ENCODE measurements at regions not wholly inside any gene's neighbourhood (a gene's known extent, or its start where the extent isn't known, plus 50 kb on each side); places are given as distances from the start of the nearest gene placed in this dataset.

DNA sequence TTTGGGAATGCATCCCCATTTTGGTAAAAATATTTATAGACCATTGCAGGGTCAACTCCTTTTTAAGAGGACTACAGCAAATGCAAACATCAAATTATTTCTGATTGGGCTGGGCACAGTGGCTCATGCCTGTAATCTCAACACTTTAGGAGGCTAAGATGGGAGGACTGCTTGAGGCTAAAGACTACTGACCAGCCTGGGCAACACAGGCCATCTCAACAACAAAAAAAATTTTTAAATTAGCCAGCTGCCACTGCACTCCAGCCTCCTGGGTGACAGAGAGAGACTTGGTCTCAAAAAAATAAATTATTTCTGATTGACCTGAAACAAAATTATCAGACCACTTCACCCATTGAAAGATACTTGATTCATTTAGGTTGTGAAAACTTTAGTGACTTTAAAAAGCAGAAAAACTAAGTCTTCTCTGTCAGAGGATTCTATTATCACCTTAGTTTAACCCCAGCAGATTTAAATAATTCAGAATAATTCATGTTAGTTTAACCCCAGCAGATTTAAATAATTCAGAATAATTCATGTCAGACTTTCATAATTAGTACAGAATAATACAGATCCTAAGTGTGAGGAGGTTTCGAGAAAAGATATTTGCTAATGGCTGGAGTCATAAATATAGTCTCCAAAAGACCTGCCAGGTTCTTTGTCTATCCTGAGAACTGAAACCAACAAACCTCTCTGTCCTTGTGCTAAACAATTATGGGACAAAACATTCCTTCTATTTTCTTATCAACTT lies 183.6 kb upstream of the STT3B start:
- no peak for DNase-seq (ENCODE audit: low spot score)
- no peak overlapping the region for H3K27ac ChIP-seq
- TF ChIP-seq, protein P1, sequence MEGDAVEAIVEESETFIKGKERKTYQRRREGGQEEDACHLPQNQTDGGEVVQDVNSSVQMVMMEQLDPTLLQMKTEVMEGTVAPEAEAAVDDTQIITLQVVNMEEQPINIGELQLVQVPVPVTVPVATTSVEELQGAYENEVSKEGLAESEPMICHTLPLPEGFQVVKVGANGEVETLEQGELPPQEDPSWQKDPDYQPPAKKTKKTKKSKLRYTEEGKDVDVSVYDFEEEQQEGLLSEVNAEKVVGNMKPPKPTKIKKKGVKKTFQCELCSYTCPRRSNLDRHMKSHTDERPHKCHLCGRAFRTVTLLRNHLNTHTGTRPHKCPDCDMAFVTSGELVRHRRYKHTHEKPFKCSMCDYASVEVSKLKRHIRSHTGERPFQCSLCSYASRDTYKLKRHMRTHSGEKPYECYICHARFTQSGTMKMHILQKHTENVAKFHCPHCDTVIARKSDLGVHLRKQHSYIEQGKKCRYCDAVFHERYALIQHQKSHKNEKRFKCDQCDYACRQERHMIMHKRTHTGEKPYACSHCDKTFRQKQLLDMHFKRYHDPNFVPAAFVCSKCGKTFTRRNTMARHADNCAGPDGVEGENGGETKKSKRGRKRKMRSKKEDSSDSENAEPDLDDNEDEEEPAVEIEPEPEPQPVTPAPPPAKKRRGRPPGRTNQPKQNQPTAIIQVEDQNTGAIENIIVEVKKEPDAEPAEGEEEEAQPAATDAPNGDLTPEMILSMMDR (conservative IDR thresholded peaks at IDR 0.05; ENCODE audit: low read depth) = no peak
- ChIA-PET POLR2A (ENCODE audit: low non-redundant PET) (no interaction called here), CTCF (no interaction called here)

DNA sequence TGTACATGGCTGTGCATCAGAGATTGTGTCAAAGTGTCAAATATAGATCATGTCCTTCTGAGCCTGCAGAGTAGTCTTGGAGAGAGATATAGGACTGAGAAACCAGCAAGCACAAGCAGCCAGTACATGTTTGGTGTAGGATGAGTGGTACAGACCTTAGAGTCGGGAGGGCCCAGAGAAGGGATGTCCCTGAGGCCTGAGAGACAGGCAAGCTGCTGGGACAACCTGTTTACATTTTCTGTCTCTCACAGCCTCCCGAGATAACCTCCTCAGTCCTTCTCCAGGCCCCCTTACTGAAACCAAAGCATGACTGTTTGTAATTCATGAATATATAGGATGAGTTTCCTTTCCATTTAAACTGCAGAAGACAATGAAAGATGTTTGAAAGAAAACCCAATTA lies 182.4 kb upstream of the STT3B start:
- CTCF ChIA-PET = no interaction called here
- H3K27ac ChIP-seq = no peak overlapping the region
- no peak for DNase-seq (ENCODE audit: low spot score)
- TF ChIP-seq, protein P1 (conservative IDR thresholded peaks at IDR 0.05; ENCODE audit: low read depth) = no peak
- POLR2A ChIA-PET (ENCODE audit: low non-redundant PET) = no interaction called here

DNA sequence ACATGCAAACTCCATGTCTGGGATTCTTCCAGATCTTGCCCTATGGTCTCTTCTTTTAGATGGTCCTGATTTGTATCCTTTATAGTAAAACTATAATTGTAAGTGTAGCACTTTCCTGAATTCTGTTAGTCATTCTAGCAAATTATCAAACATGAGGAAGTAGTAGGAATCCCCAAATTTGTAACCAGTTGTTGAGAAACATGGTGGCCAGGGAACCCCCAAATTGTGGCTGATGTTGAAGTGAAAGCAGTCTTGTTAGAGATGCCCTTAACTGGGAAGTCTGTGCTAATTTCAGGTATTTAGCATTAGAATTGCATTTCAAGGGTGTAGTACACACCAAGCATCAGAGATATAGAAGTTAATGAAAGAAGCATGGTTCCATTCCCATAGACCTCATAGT lies 180.4 kb upstream of the STT3B start:
- H3K27ac ChIP-seq = no peak overlapping the region
- CTCF ChIA-PET = no interaction called here
- no peak for DNase-seq (ENCODE audit: low spot score)
- TF ChIP-seq, protein P1 (conservative IDR thresholded peaks at IDR 0.05; ENCODE audit: low read depth) = no peak
- POLR2A ChIA-PET (ENCODE audit: low non-redundant PET) = no interaction called here

DNA sequence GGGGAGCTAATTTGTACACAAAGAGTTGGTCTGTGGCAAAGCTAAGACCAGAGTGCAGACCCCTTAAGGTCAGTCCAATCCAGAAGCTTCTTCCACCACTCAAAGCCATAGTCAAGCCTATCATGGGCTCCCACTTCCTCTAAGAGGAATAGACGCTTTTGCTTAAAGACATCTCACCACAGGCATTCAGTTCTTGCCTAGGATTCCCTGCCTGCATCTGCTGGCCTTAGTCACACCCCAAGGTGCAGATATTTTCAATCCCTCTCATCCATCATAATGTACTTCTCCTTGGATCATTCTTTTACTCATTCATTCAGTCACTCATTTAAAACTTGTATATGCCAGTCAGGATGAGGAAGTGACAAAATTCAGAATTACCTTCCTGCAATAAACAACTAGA lies 179.6 kb upstream of the STT3B start:
- DNase-seq (ENCODE audit: low spot score) = no peak
- TF ChIP-seq, protein P1 (conservative IDR thresholded peaks at IDR 0.05; ENCODE audit: low read depth) = no peak
- CTCF ChIA-PET = no interaction called here
- H3K27ac ChIP-seq = no peak overlapping the region
- POLR2A ChIA-PET (ENCODE audit: low non-redundant PET) = no interaction called here

DNA sequence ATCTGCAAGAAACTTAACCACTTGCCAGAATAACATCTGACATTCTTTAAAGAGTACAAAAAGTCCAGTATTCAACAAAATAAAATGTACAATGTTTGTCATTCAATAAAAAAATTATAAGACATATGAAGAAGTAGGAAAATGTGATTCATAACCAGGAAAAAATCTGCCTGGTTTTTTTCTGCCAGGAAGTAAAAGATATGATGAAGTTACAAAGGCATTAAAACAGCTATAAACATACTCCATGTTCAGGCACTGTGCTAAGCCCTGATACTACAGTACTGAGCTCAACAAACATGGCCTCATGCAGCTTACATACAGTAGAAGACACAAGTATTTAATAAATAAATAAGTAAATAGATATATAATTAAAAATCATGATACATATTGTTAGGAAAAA lies 178.4 kb upstream of the STT3B start:
- ChIA-PET POLR2A (ENCODE audit: low non-redundant PET) (no interaction called here), CTCF (no interaction called here)
- H3K27ac ChIP-seq = no peak overlapping the region
- TF ChIP-seq, protein P1 (conservative IDR thresholded peaks at IDR 0.05; ENCODE audit: low read depth) = no peak
- DNase-seq (ENCODE audit: low spot score) = no peak

DNA sequence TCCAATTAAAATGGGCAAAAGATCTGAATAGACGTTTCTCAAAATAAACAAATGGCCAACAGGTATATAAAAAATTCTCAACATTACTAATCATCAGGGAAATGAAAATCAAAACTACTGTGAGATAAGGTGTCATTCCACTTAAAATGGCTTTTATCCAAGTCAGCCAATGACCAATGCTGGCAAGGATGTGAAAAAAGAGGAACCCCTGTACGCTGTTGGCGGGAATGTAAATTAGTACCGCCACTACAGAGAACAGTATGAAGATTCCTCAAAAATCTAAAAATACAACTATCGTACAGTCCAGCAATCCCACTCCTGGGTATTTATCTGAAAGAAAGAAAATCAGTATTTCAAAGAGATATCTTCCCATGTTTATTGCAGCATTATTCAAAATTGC lies 176.9 kb upstream of the STT3B start:
- ChIA-PET CTCF (interaction anchor here (0.7 kb wide), 1 partner anchor 314 kb away, joined by 3 read pairs; no protein-coding TSS in a partner anchor), POLR2A (ENCODE audit: low non-redundant PET) (no interaction called here)
- DNase-seq (ENCODE audit: low spot score) = no peak
- H3K27ac ChIP-seq = no peak overlapping the region
- TF ChIP-seq, protein P1 (conservative IDR thresholded peaks at IDR 0.05; ENCODE audit: low read depth) = no peak
